Left ventricle myocardium inferior (tissue), 1 donor: ENCODE measurements at regions not wholly inside any gene's neighbourhood (a gene's known extent, or its start where the extent isn't known, plus 50 kb on each side); places are given as distances from the start of the nearest gene placed in this dataset.

Experiments
- DNase-seq: peaks from one replicate; pipeline ENCODE4 v3.0.0-alpha.2; 2020
- H3K27ac ChIP-seq: fragments of 200-600 bp; replicated peaks from 2 replicates; pipeline ENCODE4 v1.8.0; 2021
- H3K27me3 ChIP-seq: fragments of 200-600 bp; 2 replicates; pipeline ENCODE4 v1.8.0; 2021; ENCODE audit warnings: low read depth
- H3K36me3 ChIP-seq: fragments of 200-600 bp; 2 replicates; pipeline ENCODE4 v1.8.0; 2021
- H3K4me1 ChIP-seq: fragments of 200-600 bp; 2 replicates; pipeline ENCODE4 v1.8.0; 2021
- H3K4me3 ChIP-seq: fragments of 200-600 bp; 2 replicates; pipeline ENCODE4 v1.8.0; 2021; ENCODE audit warnings: mild to moderate bottlenecking, moderate library complexity
- H3K9me3 ChIP-seq: fragments of 200-600 bp; replicated peaks from 2 replicates; pipeline ENCODE4 v1.8.0; 2021
- intact Hi-C: fragments of 100-400 bp; cut with micrococcal nuclease; formaldehyde crosslinking; loops from one replicate; pipeline ENCODE4 v1.11.0; 2022
- TF ChIP-seq, protein P1 (sequence below): fragments of 200-600 bp; IDR thresholded peaks from 2 replicates; pipeline ENCODE4 v1.8.0; 2021; ENCODE audit warnings: antibody characterized with exemption, mild to moderate bottlenecking, borderline replicate concordance
- donor health status: DM: no; HTN: yes; CAD: no; lungs with severe emphysema.

DNA sequence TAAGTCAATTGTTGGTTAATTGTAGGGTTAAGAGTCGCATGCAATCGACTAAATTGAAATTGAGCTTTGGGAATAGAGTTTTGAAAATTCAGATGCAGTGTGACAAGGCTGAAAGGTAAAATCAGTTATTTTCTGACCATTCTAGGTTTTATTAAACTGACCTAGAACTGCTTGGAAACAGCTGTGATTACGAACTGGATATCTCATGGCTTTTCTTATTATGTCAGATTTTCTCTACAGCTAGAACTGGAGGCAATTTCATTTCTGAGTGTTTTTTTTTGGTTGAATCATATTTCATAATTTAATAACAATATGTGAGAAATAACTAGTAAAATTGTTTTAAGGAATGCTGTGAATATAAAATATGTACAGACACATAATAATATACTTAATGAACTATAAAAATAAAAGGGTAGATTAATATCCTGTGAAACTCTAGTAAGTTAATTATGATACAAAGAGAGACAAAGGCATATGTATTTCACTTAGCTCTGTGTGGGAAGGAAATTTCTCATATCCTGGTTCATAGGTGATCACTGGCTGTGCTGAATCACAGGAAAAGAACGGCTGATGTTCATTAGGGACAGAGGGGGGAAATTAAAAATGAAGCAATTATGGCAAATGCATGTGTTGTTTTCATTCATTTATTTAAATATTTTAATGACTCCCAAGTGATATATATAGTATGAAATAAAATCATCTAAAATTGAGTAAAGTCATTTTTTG, 403.2 kb downstream of the ZIC1 start:
- peaks cover 12% of the 10 kb centered on the region for H3K4me1 ChIP-seq
- peak overlapping the region; percentile 56 for H3K27ac ChIP-seq
- TF ChIP-seq, protein P1, sequence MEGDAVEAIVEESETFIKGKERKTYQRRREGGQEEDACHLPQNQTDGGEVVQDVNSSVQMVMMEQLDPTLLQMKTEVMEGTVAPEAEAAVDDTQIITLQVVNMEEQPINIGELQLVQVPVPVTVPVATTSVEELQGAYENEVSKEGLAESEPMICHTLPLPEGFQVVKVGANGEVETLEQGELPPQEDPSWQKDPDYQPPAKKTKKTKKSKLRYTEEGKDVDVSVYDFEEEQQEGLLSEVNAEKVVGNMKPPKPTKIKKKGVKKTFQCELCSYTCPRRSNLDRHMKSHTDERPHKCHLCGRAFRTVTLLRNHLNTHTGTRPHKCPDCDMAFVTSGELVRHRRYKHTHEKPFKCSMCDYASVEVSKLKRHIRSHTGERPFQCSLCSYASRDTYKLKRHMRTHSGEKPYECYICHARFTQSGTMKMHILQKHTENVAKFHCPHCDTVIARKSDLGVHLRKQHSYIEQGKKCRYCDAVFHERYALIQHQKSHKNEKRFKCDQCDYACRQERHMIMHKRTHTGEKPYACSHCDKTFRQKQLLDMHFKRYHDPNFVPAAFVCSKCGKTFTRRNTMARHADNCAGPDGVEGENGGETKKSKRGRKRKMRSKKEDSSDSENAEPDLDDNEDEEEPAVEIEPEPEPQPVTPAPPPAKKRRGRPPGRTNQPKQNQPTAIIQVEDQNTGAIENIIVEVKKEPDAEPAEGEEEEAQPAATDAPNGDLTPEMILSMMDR: no peak
- H3K36me3 ChIP-seq: no peaks in the 10 kb centered on the region
- no peak for DNase-seq
- no peak overlapping the region for H3K4me3 ChIP-seq
- intact Hi-C loops: no loop called here
- no peaks in the 10 kb centered on the region for H3K27me3 ChIP-seq
- H3K9me3 ChIP-seq: no peaks in the 10 kb centered on the region

DNA sequence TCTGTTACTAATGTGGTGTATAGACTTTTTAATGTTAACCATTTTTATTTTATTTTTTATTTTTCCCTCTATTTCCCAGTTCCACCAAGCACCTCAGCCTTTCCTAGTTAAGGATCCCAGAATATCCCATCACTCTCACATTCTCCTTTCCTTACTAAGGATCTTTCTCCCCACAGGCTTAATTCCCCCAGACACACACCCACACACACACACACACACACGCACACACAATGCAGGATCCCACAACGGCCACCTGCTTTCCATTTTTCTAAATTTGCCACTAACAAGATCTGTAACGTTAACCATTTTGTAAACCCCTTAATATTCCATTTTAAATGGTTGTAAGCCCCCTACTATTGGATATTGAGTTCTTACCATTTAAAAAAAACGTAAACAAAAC, 404.1 kb downstream of the ZIC1 start:
- Histone ChIP-seq H3K4me3 (no peak overlapping the region), H3K36me3 (no peaks in the 10 kb centered on the region), H3K27ac (no peak overlapping the region), H3K9me3 (no peaks in the 10 kb centered on the region), H3K27me3 (no peaks in the 10 kb centered on the region), H3K4me1 (peaks cover 12% of the 10 kb centered on the region)
- intact Hi-C loops: no loop called here
- TF ChIP-seq, protein P1: no peak
- no peak for DNase-seq

DNA sequence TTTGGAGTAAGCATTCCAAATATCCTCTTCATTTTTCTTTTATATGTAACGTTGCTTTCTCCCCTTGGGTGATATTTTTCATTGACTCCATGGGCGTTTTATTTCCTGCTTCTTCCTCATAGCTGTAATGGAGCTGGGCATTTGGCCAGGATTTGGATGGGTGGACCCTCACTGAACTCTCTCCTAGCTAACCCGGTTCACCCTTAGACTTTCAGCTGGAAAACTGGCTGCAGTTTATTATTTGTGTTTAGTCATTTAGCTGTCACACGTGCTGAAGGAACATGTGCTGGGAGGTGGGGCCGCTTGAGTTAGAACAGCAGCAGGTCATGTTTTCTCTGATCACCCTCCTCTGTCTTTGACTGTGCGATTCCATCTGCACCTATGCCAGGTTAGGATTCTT, 407.6 kb downstream of the ZIC1 start:
- intact Hi-C loops: no loop called here
- Histone ChIP-seq H3K4me1 (peaks cover 12% of the 10 kb centered on the region), H3K27me3 (no peaks in the 10 kb centered on the region), H3K36me3 (no peaks in the 10 kb centered on the region), H3K4me3 (no peak overlapping the region), H3K27ac (peak overlapping the region; percentile 51), H3K9me3 (no peaks in the 10 kb centered on the region)
- DNase-seq: peak; percentile 42
- TF ChIP-seq, protein P1: no peak

DNA sequence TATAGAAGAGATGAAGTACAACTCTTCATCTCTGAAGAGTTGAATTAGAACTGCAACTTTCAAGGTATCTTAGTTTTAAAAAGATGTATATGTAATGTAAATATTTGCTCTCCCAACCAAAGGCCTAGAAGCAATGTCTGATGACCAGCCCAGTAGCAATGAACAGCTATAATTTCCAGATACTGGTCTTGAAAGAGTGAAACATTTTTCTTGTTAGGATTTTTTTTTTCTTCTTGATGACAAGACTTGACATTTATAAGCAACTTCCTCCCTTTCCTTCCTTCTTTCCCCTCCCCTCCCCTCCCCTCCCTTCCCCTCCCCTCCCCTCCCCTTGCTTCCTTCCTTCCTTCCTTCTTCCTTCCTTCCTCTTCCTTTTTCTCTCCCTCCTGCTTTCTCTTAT, 423.4 kb downstream of the ZIC1 start:
- H3K9me3 ChIP-seq: no peaks in the 10 kb centered on the region
- no peak overlapping the region for H3K4me3 ChIP-seq
- TF ChIP-seq, protein P1: no peak
- no peaks in the 10 kb centered on the region for H3K27me3 ChIP-seq
- H3K4me1 ChIP-seq: no peaks in the 10 kb centered on the region
- intact Hi-C loops: no loop called here
- no peaks in the 10 kb centered on the region for H3K36me3 ChIP-seq
- no peak for DNase-seq
- H3K27ac ChIP-seq: no peak overlapping the region

DNA sequence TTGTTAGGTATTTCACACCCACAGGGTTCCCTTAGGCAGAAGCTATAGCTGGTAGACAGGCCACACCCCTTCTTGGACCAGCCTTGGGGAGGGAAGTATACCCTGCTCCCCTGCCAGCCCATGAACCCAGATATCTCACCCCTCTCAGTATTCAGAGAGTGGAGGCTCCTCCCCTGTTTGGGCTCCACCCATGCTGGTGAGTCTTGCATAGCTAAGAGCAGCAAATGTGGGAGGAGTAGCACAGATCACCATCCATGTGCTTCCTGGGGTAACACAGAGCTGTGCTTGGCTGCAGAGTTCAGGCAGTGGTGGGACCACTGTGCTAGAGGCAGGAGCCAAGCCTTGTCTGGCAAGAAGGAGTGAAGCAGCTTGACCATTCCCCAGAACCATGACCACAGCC, 427.2 kb downstream of the ZIC1 start:
- no peak overlapping the region for H3K27ac ChIP-seq
- TF ChIP-seq, protein P1: no peak
- H3K4me3 ChIP-seq: no peak overlapping the region
- H3K36me3 ChIP-seq: no peaks in the 10 kb centered on the region
- no peaks in the 10 kb centered on the region for H3K27me3 ChIP-seq
- no peak for DNase-seq
- no peaks in the 10 kb centered on the region for H3K9me3 ChIP-seq
- intact Hi-C loops: no loop called here
- no peaks in the 10 kb centered on the region for H3K4me1 ChIP-seq
